ENCODE measurements at regions not wholly inside any gene's neighbourhood (a gene's known extent, or its start where the extent isn't known, plus 50 kb on each side); places are given as distances from the start of the nearest gene placed in this dataset.

GRCh38 chr22:48238966-48239365, 1476.5 kb downstream of the TBC1D22A start:
- no peak for FAIRE-seq

- no peak for FAIRE-seq
Observed at GRCh38 chr22:48238284-48238915, 1476.0 kb downstream of the TBC1D22A start.

GRCh38 chr22:48237466-48238283, 1475.2 kb downstream of the TBC1D22A start:
- FAIRE-seq = no peak

GRCh38 chr22:48236261-48236660, 1473.8 kb downstream of the TBC1D22A start:
- FAIRE-seq = no peak

- no peak for FAIRE-seq
Observed at GRCh38 chr22:48235744-48236143, 1473.3 kb downstream of the TBC1D22A start.

GRCh38 chr22:48234011-48234410, 1471.6 kb downstream of the TBC1D22A start:
- no peak for FAIRE-seq

- FAIRE-seq = no peak
Observed at GRCh38 chr22:48233586-48233985, 1471.1 kb downstream of the TBC1D22A start.

GRCh38 chr22:48228468-48228867, 1466.0 kb downstream of the TBC1D22A start:
- FAIRE-seq = no peak

GRCh38 chr22:48227341-48228018, 1465.0 kb downstream of the TBC1D22A start:
- no peak for FAIRE-seq

- no peak for FAIRE-seq
Observed at GRCh38 chr22:48226026-48227013, 1463.9 kb downstream of the TBC1D22A start.

GRCh38 chr22:48224332-48224731, 1461.9 kb downstream of the TBC1D22A start:
- FAIRE-seq = no peak

- FAIRE-seq = no peak
Observed at GRCh38 chr22:48223488-48224190, 1461.2 kb downstream of the TBC1D22A start.

GRCh38 chr22:48222742-48223487, 1460.5 kb downstream of the TBC1D22A start:
- no peak for FAIRE-seq

GRCh38 chr22:48218889-48219420, 1456.5 kb downstream of the TBC1D22A start:
- FAIRE-seq = no peak

- FAIRE-seq = no peak
Observed at GRCh38 chr22:48217596-48217995, 1455.1 kb downstream of the TBC1D22A start.

- no peak for FAIRE-seq
Observed at GRCh38 chr22:48212727-48213126, 1450.3 kb downstream of the TBC1D22A start.

GRCh38 chr22:48210812-48211211, 1448.4 kb downstream of the TBC1D22A start:
- FAIRE-seq = no peak

GRCh38 chr22:48210198-48210580, 1447.7 kb downstream of the TBC1D22A start:
- FAIRE-seq = no peak

GRCh38 chr22:48209473-48210197, 1447.2 kb downstream of the TBC1D22A start:
- no peak for FAIRE-seq

- FAIRE-seq = no peak
Observed at GRCh38 chr22:48208894-48209293, 1446.4 kb downstream of the TBC1D22A start.
